ENCODE measurements at regions not wholly inside any gene's neighbourhood (a gene's known extent, or its start where the extent isn't known, plus 50 kb on each side); places are given as distances from the start of the nearest gene placed in this dataset.

GRCh38 chr2:176546550-176546949, 277.3 kb downstream of the MTX2 start:
- no peak for DNase-seq

GRCh38 chr2:176552501-176553135, 283.4 kb downstream of the MTX2 start:
- no peak for DNase-seq

- DNase-seq, result peak; percentile 50
Observed at GRCh38 chr2:176553685-176554100, 284.5 kb downstream of the MTX2 start.

GRCh38 chr2:176554101-176555048, 285.1 kb downstream of the MTX2 start:
- peak; percentile 82 for DNase-seq

- no peak for DNase-seq
Observed at GRCh38 chr2:176555112-176555511, 285.9 kb downstream of the MTX2 start.

GRCh38 chr2:176555781-176556180, 286.5 kb downstream of the MTX2 start:
- no peak for DNase-seq

GRCh38 chr2:176556373-176556772, 287.1 kb downstream of the MTX2 start:
- no peak for DNase-seq

- no peak for DNase-seq
Observed at GRCh38 chr2:176557821-176558220, 288.6 kb downstream of the MTX2 start.

GRCh38 chr2:176558574-176559140, 289.4 kb downstream of the MTX2 start:
- DNase-seq, result no peak

- DNase-seq, result no peak
Observed at GRCh38 chr2:176560296-176560695, 291.1 kb downstream of the MTX2 start.

- DNase-seq, result no peak
Observed at GRCh38 chr2:176561706-176562105, 292.5 kb downstream of the MTX2 start.

- DNase-seq, result peak; percentile 56
Observed at GRCh38 chr2:176562359-176563078, 293.3 kb downstream of the MTX2 start.

GRCh38 chr2:176565641-176566323, 296.5 kb downstream of the MTX2 start:
- DNase-seq, result peak; percentile 80

GRCh38 chr2:176566496-176566895, 297.3 kb downstream of the MTX2 start:
- no peak for DNase-seq

- no peak for DNase-seq
Observed at GRCh38 chr2:176566961-176567360, 297.7 kb downstream of the MTX2 start.

GRCh38 chr2:176567361-176567760, 298.1 kb downstream of the MTX2 start:
- no peak for DNase-seq

- DNase-seq, result no peak
Observed at GRCh38 chr2:176569574-176569973, 300.3 kb downstream of the MTX2 start.

- DNase-seq, result no peak
Observed at GRCh38 chr2:176573612-176574483, 304.6 kb downstream of the MTX2 start.

GRCh38 chr2:176574484-176575236, 305.4 kb downstream of the MTX2 start:
- DNase-seq, result no peak

- DNase-seq, result no peak
Observed at GRCh38 chr2:176575237-176575744, 306.0 kb downstream of the MTX2 start.

Data from NCI-H1436 (cell line).